Kidney epithelial cell (primary cell): ENCODE measurements at regions not wholly inside any gene's neighbourhood (a gene's known extent, or its start where the extent isn't known, plus 50 kb on each side); places are given as distances from the start of the nearest gene placed in this dataset.

Experiments used
- DNase-seq: peaks from one replicate; pipeline ENCODE4 v3.0.0-alpha.2; 2010; ENCODE audit warnings: low read depth
- H3K27me3 ChIP-seq: 2 replicates; pipeline ENCODE4 v1.6.0; 2011; ENCODE audit warnings: low read length; ENCODE audit not compliant: control insufficient read depth, insufficient read depth
- H3K36me3 ChIP-seq: 2 replicates; pipeline ENCODE4 v1.5.1; 2011; ENCODE audit warnings: low read length; ENCODE audit not compliant: control insufficient read depth, insufficient read depth
- H3K4me3 ChIP-seq: 2 replicates; pipeline ENCODE4 v1.5.1; 2011; ENCODE audit warnings: low read depth, mild to moderate bottlenecking, control low read depth, low read length
- TF ChIP-seq, protein P1 (sequence below): IDR thresholded peaks from 2 replicates; pipeline ENCODE4 v1.5.1; 2011; ENCODE audit warnings: mild to moderate bottlenecking, moderate library complexity, low read length, control low read depth, inconsistent platforms; ENCODE audit not compliant: insufficient read depth, poor library complexity, severe bottlenecking

DNA sequence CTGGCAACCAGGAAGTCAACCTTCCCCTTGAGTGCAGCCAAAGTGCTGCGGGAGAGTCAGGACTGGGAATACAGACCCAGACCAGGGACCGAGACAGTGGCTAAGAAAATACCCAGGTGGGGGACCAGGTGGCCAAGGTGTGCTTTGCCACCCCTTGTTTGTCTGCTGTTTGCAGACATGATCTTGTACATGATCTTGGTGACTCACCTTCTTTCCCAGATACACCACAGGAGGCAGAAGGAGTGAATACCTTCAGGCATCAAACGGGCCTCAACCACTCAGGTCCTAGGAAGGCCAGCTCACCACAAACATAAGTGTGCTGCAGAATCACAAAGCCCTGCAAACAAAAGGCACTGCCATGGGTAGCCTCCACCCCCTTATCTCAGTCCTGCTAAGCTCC, 62.0 kb downstream of the CNGA2 start:
- DNase-seq: no peak
- TF ChIP-seq, protein P1, sequence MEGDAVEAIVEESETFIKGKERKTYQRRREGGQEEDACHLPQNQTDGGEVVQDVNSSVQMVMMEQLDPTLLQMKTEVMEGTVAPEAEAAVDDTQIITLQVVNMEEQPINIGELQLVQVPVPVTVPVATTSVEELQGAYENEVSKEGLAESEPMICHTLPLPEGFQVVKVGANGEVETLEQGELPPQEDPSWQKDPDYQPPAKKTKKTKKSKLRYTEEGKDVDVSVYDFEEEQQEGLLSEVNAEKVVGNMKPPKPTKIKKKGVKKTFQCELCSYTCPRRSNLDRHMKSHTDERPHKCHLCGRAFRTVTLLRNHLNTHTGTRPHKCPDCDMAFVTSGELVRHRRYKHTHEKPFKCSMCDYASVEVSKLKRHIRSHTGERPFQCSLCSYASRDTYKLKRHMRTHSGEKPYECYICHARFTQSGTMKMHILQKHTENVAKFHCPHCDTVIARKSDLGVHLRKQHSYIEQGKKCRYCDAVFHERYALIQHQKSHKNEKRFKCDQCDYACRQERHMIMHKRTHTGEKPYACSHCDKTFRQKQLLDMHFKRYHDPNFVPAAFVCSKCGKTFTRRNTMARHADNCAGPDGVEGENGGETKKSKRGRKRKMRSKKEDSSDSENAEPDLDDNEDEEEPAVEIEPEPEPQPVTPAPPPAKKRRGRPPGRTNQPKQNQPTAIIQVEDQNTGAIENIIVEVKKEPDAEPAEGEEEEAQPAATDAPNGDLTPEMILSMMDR: no peak
- H3K27me3 ChIP-seq: no peaks in the 10 kb centered on the region
- no peaks in the 10 kb centered on the region for H3K36me3 ChIP-seq
- no peak overlapping the region for H3K4me3 ChIP-seq

DNA sequence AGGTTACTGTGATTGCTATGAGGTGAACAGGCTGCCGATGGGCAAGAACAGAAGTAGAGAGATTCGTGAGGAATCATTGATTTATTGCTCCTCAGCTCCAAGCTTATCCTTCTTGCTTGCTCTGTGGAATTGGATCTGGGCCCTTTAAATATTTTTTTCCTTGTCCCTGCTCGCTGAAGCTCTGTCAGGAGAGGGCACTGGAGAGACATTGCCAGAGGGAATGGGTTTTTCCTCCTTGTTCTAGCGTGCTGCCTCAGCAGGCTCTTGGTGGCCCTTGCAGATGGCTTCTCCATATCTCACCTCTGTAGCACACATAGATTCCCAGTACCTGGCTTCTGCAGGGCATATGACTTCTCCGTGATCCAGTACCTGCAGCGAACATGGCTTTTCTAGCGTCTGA, 67.4 kb downstream of the CNGA2 start:
- Histone ChIP-seq H3K36me3 (no peaks in the 10 kb centered on the region), H3K27me3 (no peaks in the 10 kb centered on the region), H3K4me3 (no peak overlapping the region)
- TF ChIP-seq, protein P1: no peak
- DNase-seq: no peak

DNA sequence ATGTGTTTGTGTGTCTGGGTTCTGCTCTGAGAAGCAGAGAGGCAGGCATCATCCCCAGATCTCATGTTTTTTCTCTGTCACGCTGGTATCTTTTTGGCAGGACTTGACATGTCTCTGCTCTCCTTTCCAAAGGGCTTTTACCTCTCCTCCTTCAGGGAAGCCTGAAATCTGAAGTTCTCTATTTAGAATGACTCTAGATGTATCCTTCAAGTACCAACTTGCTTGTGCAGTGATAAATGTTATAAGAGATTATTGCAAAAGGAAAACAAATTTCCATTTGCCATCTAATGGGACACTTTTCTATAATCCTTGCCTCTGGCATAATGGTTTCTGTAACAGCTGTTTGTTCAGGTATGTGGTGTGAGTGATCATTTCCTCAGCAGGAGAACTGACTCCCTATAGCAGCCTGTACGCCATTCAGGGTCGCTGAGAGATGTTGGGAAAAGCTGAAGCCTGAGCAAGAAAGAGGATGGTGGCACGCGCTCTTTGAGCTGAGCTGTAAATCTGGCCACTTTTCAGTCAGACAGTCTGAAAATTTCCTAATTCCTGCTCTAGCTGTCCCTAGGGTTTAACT, 72.5 kb downstream of the CNGA2 start:
- H3K27me3 ChIP-seq: no peaks in the 10 kb centered on the region
- no peak overlapping the region for H3K4me3 ChIP-seq
- TF ChIP-seq, protein P1: no peak
- DNase-seq: no peak
- H3K36me3 ChIP-seq: no peaks in the 10 kb centered on the region

DNA sequence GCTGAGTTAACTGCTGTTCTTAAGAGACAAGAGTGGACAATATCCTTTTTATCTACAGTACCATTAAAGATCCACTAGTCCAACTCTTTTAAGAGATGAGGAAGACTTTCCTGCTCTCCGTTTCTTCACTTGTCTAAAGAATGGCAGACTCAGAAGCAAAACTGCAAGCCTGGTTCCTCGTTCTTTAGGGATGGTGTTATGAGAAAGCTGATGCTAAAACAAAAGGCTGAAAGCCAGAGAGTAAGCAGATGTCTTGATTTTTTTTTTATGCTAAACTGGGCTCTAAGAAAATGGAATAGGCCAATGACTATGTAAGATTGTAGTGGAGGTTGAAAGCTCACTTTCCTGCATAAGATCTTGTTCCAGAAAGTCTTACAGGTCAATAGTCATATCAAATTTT, 78.1 kb downstream of the CNGA2 start:
- no peak for DNase-seq
- TF ChIP-seq, protein P1: no peak
- Histone ChIP-seq H3K36me3 (no peaks in the 10 kb centered on the region), H3K4me3 (no peak overlapping the region), H3K27me3 (no peaks in the 10 kb centered on the region)

DNA sequence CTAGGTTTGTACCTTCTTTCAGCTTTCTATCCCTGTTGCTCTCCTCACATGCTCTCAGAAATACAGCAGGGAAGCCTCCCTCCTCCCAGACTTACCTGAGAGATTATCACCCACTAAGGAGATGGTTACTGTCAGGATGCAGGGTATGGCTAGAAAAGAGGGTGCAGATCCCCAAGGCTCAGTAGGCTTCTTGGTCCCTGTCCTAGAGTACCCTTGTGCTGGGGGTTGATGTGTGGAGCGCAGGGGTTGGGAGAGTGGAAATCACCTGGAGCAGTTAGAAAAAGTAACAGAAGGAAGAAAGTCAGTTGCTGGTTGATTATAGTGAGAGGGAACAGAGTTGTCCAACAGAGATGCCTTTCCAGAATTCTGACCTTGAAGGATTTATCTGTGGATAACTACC, 80.2 kb downstream of the CNGA2 start:
- DNase-seq: no peak
- Histone ChIP-seq H3K4me3 (no peak overlapping the region), H3K27me3 (no peaks in the 10 kb centered on the region), H3K36me3 (no peaks in the 10 kb centered on the region)
- TF ChIP-seq, protein P1: no peak

DNA sequence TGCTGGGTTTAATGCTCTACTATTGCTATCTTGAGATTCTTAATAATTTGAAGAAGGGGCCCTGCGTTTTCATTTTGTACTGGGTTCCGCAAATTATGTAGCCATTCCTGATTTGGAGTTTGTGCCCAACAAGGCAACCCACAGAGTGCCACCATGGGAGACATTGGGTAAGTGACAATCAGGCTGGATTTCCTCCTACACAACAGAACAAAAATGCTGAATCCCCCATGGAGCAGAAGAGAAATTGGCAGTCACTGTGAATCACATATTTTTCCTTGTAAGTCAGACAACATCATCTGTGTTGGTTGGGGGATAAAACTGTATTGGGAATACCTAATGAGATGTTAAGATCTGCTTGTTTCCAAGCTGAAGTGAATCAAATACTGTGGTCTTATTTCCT, 80.9 kb downstream of the CNGA2 start:
- H3K4me3 ChIP-seq: no peak overlapping the region
- H3K36me3 ChIP-seq: no peaks in the 10 kb centered on the region
- no peaks in the 10 kb centered on the region for H3K27me3 ChIP-seq
- no peak for DNase-seq
- TF ChIP-seq, protein P1: no peak
